ENCODE measurements at regions not wholly inside any gene's neighbourhood (a gene's known extent, or its start where the extent isn't known, plus 50 kb on each side); places are given as distances from the start of the nearest gene placed in this dataset.
"Not testable (repeated sequence)": the region's sequence is repeated elsewhere in the genome, so short reads cannot be mapped to it uniquely, and the experiment has no call there.

DNA sequence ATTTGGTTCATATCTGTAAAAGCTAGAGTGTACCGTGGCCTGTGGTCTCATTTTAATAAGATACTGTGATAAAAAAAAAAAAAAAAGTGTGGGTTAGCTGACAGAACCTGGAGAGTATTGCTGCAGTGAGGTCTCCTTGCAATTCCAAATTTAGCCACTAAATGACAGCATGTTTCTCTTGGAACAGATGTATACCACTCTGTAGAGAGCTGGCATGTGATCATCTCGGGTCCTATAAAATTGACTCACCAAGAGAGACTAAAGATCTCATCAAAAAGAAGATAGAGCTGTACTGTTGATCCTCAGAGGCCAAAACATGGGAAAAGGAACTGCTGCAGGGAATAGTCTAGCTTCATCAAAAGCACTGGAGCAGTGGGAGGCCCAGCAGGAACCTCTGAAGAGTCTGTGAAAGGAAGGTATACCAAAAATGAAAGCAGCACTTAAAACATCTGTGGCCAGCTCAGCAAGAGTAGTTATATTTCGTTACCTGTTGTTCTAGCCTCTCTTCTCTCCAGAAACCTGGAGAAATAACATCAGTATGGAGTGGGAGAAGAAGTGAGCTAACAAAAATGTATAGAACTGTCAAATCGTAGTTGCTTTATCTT is 826.8 kb downstream of the EFNA5 start:
- DNase-seq, result no peak

DNA sequence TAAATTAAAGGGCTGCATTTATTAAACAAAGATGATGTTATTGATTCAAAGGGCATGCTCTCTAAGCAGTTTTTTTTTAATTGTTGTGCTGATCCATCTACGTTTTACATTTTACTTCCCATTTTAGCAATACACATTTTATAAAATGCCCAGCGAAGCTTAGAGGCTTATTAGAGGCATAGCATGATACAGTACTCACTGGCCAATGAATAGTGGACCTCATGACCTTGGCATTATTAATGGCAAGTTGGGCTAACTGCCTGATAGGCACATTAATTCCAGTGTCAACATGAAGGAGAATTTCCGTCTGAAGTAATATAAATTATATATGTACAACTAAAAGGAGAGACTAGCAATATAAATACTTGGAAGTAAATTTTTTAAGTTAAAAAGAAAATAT is 837.2 kb downstream of the EFNA5 start:
- no peak for DNase-seq

DNA sequence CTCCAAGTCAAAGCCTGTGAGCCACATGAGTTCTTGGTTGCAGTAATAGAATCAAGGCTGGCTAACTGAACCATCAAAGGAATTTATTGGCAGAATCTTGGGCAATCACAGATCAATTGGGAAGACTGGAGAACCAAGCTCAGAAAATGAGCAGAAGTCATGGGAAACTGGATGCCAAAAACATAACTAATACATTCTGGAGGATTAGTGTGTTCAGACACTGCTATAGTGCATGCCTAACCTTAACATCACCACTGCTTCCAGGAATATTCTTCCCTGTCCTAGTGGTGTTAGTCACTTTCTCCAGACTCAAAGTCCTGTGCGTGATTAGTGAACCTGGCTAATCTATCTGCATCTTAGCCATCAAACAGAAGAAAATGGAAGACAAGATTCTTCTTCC is 843.7 kb downstream of the EFNA5 start:
- no peak for DNase-seq

DNA sequence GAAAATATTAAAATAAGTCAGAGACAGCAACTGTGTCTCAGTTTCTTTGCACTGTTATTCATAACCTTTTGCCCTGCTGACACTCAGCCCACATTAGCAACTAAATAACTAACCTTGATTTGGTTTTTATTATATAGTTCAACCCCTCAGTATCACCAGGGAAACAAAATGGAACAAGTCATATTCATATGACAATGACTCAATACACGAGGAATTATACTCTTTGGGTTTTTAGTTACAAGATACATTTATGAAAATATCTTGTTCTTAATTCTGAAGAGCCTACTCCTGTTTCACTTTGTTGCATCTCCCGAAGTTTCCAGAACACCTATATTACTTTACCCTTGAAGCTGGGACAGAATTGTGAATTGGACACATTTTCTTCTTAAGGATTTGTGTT is 845.4 kb downstream of the EFNA5 start:
- DNase-seq, result no peak

DNA sequence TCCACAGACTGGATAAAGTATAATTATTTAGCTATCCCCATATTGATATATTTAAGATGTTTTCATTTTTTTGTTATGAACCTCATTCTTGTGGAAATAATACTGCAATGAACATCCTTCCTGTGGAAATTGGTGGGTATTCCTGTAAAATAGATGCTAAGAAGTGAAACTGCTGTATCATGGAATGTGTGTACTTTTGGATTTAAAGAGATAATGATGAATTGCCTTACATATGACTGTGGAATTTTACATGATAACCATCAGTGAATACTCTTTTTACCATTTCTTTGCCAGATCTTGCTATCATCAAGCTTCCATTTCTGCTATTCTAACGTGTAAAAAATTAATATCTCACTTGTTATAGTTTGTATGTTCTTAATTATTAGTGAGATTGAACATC is 847.9 kb downstream of the EFNA5 start:
- no peak for DNase-seq

DNA sequence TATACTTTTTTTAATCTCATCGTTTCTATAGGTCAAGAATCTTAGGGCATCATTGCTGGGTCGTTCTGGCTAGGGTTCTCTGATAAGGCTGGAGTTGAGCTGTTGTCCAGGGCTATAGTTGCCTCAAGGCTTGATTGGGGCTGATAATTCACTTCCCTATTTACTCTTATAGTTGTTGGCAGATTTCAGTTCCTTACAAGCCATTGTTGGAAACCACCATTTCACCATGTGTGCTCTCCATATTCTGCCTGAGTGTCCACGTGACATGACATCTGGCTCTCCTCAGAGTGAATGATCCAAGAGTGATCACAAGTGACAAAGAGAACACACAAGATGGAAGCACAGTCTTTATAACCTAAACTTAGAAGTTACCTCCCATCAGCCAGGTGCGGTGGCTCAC is 852.2 kb downstream of the EFNA5 start:
- DNase-seq, result no peak

DNA sequence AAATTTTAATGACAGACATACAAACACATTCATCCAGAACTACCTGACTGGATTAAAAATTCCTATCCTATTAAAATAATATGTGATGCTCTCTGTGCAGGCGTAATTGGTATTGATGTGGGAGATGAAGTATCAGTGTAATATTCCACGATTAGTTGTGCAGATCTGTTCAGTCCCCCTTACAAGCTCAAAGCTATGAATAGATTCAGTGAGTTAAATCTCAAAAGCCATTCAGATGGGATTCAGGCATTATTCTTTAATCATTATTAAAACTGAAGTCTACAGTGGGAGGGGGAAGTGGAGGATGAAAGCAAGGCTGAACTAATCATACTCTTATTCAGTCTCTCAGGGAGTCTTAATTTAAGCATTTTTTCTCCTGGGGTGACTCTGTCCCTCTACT is 855.8 kb downstream of the EFNA5 start:
- DNase-seq, result no peak

DNA sequence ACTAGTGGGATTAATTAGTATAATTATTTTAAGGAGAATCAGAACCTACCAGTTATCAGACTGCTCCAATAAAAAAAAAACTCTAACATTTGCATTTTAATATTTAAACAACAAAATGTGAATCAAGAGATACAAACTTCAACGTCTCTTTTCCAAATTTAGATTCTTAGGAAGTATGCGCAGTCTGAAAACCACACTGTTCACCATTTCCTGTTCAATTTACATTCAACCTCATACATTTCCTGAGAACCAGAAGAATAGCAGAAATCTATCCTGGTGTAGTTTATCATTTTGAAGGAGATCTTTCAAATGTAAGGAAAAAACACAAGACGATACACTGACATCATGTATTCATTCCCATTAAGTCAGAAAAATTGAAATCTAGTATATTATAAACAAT is 869.2 kb downstream of the EFNA5 start:
- DNase-seq, result no peak

DNA sequence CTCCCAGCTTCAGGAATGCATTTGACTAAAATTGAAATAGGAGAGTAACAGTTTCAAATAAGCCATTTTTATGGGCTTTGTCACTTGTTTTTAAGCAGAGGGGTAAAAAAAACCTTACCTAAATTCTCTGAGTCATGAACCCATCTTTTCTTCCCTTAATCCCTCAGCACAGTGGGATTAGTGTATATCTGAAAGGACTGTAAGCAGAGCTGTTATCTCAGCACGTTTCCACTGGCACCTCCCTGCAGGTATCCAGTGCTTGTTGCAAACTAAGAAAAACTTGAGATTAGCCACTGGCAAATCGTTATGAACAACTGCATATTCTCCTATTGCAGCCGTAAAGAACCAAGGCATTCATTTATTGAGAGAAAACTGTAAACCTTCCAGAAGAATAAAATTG is 872.7 kb downstream of the EFNA5 start:
- no peak for DNase-seq

DNA sequence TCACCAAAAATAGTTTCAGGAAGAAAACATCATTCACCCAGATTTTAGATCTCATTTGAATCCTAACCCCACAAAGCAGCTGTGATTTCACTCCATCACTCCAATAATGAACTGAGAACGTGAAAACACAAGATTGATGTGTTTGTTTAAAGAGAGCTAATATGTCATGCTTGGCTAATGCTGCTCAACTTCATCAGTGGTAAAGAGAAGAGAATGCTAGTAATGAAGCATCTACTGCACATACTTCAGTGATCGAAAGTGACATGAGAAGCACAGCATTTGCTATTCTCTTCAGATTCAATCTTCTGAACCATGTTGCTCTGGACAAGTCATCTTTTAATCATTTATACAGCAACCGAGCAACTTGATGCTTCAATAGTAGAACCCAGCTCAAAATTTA is 874.7 kb downstream of the EFNA5 start:
- no peak for DNase-seq

DNA sequence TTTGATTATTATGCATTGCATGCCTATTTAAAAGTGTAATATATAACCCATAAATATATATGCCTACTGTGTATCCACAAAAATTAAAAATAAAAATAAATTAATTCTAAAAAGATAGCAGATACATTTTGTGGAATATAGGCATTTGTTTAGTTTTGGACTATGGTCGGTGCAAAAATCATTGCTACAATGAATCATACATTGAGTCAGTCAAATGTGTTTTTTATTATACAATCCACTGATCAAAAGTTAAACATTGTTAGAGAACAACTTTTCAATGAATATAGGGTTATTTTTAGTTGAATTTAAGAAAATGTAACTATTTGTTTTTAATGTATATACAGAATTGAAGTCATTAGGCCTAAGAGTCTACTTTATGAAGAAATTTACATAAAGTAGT is 885.9 kb downstream of the EFNA5 start:
- no peak for DNase-seq

DNA sequence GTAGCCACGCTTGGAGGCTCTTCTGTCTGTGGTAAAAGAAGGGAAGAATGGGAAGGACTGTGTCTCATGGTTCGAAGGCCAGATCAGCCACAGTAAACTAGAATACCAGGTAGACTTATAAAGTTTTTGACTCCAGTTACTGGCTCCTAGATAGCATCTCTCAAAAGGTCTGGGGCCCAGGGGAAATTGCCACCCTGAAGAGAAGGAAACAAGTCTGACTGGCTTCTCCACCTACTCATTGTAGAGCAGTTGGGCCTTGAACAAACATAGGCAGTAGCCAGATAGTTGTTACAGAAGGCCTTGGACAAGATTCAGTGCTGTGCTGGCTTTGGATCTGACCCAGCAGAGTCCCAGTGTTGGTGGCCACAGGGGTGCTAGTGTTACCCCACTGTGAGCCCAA is 890.4 kb downstream of the EFNA5 start:
- DNase-seq, result no peak

DNA sequence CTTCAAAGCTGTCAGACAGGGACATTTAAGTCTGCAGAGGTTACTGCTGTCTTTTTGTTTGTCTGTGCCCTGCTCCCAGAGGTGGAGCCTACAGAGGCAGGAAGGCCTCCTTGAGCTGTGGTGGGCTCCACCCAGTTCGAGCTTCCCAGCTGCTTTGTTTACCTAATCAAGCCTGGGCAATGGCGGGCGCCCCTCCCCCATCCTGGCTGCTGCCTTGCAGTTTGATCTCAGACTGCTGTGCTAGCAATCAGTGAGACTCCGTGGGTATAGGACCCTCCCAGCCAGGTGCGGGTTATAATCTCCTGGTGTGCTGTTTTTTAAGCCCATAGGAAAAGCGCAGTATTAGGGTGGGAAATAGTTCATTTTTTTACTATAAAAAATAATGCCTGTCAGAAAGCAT is 894.2 kb downstream of the EFNA5 start:
- not testable (repeated sequence) for DNase-seq

DNA sequence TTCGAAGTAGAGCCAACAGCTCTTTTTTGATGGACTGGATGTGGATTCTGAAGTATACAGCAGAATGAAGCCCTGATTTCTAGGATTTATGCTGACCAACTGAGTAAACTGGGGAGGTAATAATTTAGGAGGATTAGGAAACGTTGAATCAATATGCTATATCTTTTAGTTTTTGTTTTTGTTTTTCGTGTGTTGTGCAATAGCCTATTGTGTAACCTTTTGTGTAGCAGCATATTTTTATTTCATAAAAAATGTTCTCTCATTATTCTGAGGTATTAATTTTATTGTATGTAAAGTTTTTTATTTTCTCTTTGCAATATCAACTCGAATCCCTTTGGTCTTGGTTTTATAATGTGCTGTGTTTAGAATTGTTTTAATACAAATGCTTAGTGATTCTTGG is 902.3 kb downstream of the EFNA5 start:
- DNase-seq, result no peak

DNA sequence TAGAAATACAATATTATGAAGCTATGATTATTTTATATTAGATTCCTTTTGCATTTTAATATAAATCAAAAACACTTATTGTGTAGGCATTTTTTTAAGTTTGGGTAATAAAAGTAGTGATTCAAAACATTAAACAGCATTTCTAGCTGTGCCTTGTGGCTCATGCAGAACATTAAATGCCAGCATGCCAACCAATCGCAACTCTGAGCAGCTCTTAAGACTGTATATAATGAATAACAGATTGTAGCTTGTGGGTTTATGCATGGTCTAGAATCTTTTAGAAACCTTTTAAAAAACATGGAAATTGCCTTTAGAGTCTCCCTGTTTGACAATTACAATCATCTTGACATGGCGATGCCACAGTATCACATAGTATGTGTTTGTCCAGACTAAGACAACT is 903.8 kb downstream of the EFNA5 start:
- no peak for DNase-seq

DNA sequence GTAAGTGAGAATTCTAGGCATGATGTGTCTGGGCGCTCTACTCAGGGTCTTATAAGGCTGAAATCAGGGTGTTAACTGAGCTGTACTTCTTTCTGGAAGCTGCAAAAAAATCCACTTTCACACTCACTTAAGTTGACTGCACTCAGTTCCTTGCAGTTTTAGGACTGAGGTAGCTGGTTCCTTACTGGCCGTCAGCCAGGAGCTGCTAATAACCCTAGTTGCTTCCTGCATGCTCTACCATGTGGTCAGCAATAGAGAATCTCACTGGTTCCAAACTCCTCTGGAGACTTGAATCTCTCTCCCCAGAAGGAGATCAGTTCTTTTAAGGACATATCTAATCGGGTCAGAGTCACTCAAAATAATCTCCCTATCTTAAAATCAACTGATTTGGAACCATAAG is 911.2 kb downstream of the EFNA5 start:
- DNase-seq, result no peak

DNA sequence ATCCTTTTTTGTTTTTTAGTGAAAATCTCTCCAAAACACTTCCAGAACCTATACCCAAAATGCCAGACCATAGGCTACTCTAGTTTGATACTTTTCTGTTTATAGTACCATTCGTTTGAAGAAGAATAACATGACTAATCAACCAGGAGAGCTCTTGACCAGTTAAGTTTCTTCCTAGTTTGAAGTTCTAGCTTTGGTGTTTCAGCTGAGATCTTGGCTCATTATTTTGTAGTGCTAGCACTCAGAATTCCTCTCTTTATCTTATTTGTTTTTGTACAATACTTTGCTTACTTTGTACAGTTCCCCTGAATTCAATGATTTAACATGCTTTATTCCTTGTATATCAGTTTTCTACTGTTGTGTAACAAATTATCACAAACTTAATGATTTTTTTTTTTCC is 911.6 kb downstream of the EFNA5 start:
- DNase-seq, result no peak

DNA sequence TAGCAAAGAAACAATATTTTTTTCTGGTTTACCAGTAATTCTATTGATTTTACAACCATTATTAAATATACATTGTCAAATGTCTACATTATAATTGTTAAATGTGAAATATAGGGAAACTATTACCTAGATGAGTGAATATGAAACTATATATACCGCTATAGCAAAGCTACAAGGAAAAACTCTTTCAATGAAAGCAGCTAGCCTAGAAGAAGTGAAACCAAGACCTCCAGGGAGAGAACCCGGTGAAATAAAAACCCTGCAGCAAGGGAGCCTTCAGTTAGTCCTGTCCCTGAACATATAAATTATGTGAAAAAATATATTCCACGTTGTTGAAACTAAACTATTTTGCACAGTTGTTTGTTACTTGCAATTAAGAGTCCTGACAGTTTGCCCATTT is 913.1 kb downstream of the EFNA5 start:
- no peak for DNase-seq

DNA sequence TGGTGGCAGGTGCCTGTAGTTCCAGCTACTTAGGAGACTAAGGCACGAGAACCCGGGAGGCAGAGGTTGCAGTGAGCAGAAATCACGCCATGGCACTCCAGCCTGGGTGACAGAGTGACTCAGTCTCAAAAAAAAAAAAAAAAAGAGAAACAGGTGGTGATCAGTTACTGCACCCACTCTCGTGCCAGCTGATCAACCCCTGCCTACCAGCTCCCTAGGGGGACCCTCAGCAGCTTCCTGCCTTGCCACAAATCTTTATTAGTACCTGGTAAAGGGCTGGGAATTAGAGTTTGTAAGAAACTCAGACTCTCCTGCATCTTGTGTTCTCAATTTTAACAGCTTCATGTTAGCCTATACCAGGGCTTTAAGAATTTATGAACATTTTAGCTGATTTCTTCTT is 914.9 kb downstream of the EFNA5 start:
- DNase-seq, result no peak

DNA sequence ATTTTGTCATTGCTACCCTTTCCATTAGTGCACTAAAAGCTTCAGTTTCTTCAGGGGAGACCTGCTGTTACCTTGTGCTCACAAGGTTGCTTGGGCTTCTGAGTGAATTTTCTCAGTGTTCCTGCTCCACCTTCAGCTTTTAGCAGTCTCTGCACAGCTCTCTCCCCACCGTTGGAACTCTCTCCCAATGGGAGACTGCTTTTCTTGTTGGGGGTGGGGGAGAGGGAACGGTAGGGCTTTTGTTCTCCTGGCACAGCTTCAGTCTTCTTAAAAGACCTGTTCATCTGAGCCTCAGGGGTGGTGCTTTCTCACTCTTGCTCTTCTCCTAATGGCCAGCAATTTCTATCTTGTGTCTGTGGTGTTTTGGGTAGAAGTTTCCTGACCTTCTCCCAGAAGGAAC is 915.7 kb downstream of the EFNA5 start:
- DNase-seq, result no peak

DNA sequence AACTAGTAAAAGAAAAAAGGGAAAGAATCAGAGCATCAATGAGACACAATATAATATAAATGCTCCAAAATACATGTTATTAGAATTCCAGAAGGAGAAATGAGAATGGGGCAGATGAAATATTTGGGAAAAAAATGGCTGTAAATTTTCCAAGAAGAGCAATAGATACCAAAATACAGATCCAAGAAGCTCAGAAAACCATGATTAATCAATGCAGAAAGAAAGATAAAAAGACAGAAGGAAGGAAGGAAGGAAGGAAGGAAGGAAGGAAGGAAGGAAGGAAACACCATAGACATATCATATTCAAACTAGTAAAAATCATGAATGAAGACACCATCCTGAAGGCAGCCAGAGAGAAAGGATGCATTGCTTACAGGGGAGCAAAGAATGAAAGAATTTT is 920.9 kb downstream of the EFNA5 start:
- DNase-seq, result no peak

DNA sequence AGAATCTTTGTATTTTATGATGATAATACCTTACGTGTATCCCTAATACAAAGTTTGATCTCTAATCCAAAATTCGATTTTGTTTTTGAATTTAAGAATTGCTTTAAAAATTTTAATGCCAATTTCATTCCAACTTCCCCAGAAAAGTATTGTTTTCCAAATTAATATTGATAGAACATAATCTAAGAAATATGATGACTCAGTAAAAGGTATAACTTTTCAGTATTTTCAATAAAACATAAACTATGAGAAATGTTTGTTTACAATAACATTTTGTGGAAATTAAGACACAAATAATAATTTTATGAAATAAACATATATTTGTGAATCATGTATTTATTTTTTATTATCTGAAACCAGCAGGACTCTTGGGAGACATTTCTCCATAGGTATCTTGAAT is 931.6 kb downstream of the EFNA5 start:
- no peak for DNase-seq

DNA sequence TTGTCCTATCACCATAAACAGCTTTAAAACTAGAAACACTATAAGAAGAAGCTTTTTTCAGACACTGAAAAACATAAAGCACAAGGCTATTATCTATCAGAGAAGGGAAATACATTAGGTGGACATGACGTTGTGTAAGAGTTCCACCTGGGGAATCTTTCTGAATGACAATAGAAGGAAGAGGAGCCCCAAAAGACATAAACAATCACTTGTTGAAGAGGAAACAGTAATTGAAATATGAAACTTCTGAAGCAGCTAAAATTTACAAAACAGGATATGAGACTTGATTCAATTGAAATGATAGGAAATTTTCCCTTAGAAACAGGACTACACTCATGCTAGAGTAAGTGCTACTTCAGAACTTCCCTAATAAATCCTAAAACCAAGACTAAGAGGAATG is 933.6 kb downstream of the EFNA5 start:
- no peak for DNase-seq

DNA sequence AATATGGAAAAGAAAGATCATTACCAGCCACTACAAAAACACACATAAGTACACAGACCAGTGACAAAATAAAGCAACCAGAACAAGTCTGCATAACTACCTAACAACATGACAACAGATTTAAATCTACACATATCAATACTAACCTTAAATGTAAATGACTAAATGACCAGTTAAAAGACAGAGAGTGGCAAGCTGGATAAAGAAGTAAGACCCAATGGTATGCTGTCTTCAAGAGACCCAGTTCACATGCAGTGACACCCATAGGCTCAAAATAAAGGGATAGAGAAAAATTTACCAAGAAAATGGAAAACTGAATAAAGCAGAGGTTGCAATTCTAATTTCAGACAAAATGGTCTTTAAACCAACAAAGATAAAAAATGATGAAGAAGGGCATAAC is 938.1 kb downstream of the EFNA5 start:
- DNase-seq, result no peak

DNA sequence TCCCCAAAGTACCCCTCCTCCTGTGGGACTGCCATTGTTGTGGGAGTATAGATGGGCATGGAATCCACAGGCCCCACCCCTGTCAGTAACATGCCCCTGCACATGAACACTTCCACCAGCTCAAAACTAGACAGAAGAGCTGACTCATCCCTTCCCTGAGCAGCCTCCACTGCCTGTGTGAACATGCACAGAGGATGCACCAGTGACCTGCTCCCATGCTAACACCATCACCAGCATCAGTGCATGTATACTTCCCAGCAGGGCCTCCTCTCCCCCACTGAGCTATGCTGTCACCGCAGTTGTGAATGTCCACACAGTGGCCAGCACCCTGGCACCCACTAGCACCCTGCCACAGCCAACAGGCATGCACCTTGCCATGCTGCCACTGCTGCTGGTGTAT is 939.8 kb downstream of the EFNA5 start:
- no peak for DNase-seq

Measured in anterior cingulate cortex (tissue), 58 donors.